ENCODE measurements at regions not wholly inside any gene's neighbourhood (a gene's known extent, or its start where the extent isn't known, plus 50 kb on each side); places are given as distances from the start of the nearest gene placed in this dataset.

DNA sequence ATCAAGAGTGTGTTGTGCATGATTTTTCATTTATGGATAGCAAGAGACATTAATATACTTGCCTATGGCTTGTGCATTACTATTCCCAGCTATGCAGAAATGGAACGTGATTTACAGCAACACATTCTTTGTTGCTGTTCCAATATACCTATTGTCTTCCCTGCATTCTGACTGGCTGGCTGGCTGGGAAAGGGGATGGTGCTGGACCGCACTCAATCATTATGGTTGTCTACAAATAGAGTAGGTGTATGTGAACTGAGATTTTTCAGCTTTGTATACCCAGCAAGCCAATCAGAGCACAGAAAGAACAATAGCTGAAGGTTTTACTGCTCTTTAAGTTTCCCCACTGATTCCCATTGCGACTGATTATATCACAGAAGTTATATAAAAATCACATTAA lies 167.5 kb downstream of the ATG4C start:
- H3F3A ChIP-seq (ENCODE audit: insufficient read depth, low read length, poor library complexity, severe bottlenecking): no peaks in the 10 kb centered on the region
- no peaks in the 10 kb centered on the region for H4K20me1 ChIP-seq (ENCODE audit: insufficient read depth)
- no peaks in the 10 kb centered on the region for H3K27me3 ChIP-seq (ENCODE audit: insufficient read depth, low read depth, low read length)
- H3K4me2 ChIP-seq (ENCODE audit: low read length): no peak overlapping the region
- no peak overlapping the region for H3K9ac ChIP-seq (ENCODE audit: low read length)
- no peaks in the 10 kb centered on the region for H3K36me3 ChIP-seq (ENCODE audit: insufficient read depth, low read length)
- no peaks in the 10 kb centered on the region for H3K79me2 ChIP-seq (replicated peaks; ENCODE audit: insufficient read depth, low read length)
- no peaks in the 10 kb centered on the region for H3K9me3 ChIP-seq (ENCODE audit: low read length)
- H3K4me3 ChIP-seq (ENCODE audit: low read length): no peak overlapping the region
- H3K9me2 ChIP-seq (ENCODE audit: insufficient read depth, low read length): no peaks in the 10 kb centered on the region
- no peak for TF ChIP-seq REST (IDR thresholded peaks at IDR 0.05; ENCODE audit: borderline replicate concordance)
- TF ChIP-seq POLR2AphosphoS5 (IDR thresholded peaks at IDR 0.05): no peak
- TF ChIP-seq SMC3 (conservative IDR thresholded peaks at IDR 0.05; ENCODE audit: poor library complexity): no peak
- no peak for TF ChIP-seq RAD21 (conservative IDR thresholded peaks at IDR 0.05)
- TF ChIP-seq, protein P1, sequence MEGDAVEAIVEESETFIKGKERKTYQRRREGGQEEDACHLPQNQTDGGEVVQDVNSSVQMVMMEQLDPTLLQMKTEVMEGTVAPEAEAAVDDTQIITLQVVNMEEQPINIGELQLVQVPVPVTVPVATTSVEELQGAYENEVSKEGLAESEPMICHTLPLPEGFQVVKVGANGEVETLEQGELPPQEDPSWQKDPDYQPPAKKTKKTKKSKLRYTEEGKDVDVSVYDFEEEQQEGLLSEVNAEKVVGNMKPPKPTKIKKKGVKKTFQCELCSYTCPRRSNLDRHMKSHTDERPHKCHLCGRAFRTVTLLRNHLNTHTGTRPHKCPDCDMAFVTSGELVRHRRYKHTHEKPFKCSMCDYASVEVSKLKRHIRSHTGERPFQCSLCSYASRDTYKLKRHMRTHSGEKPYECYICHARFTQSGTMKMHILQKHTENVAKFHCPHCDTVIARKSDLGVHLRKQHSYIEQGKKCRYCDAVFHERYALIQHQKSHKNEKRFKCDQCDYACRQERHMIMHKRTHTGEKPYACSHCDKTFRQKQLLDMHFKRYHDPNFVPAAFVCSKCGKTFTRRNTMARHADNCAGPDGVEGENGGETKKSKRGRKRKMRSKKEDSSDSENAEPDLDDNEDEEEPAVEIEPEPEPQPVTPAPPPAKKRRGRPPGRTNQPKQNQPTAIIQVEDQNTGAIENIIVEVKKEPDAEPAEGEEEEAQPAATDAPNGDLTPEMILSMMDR (IDR thresholded peaks at IDR 0.05; ENCODE audit: poor library complexity, severe bottlenecking): no peak
- H3K27ac ChIP-seq (ENCODE audit: low read length): no peak overlapping the region
- H2AFZ ChIP-seq (ENCODE audit: low read depth, low read length): no peak overlapping the region

- H4K20me1 ChIP-seq (ENCODE audit: insufficient read depth): no peaks in the 10 kb centered on the region
- no peak overlapping the region for H3K9ac ChIP-seq (ENCODE audit: low read length)
- no peak overlapping the region for H2AFZ ChIP-seq (ENCODE audit: low read depth, low read length)
- no peaks in the 10 kb centered on the region for H3K9me3 ChIP-seq (ENCODE audit: low read length)
- no peak for TF ChIP-seq EZH2 (IDR thresholded peaks at IDR 0.05; ENCODE audit: borderline replicate concordance, insufficient read depth, low read length, poor library complexity, severe bottlenecking)
- no peak for TF ChIP-seq MXI1 (conservative IDR thresholded peaks at IDR 0.05; ENCODE audit: poor library complexity, severe bottlenecking)
- TF ChIP-seq REST (IDR thresholded peaks at IDR 0.05; ENCODE audit: borderline replicate concordance): no peak
- no peak for TF ChIP-seq RAD21 (conservative IDR thresholded peaks at IDR 0.05)
- TF ChIP-seq EP300 (conservative IDR thresholded peaks at IDR 0.05; ENCODE audit: poor library complexity, severe bottlenecking): no peak
- TF ChIP-seq TAF1 (IDR thresholded peaks at IDR 0.05; ENCODE audit: low read depth): no peak
- no peak for TF ChIP-seq SMC3 (conservative IDR thresholded peaks at IDR 0.05; ENCODE audit: poor library complexity)
- TF ChIP-seq, protein P1 (IDR thresholded peaks at IDR 0.05; ENCODE audit: poor library complexity, severe bottlenecking): no peak
- TF ChIP-seq POLR2AphosphoS5 (IDR thresholded peaks at IDR 0.05): no peak
- H3K4me2 ChIP-seq (ENCODE audit: low read length): no peak overlapping the region
- no peaks in the 10 kb centered on the region for H3F3A ChIP-seq (ENCODE audit: insufficient read depth, low read length, poor library complexity, severe bottlenecking)
- no peaks in the 10 kb centered on the region for H3K36me3 ChIP-seq (ENCODE audit: insufficient read depth, low read length)
- H3K27ac ChIP-seq (ENCODE audit: low read length): no peak overlapping the region
- no peak overlapping the region for H3K4me3 ChIP-seq (ENCODE audit: low read length)
- H3K9me2 ChIP-seq (ENCODE audit: insufficient read depth, low read length): no peaks in the 10 kb centered on the region
- no peaks in the 10 kb centered on the region for H3K27me3 ChIP-seq (ENCODE audit: insufficient read depth, low read depth, low read length)
- H3K79me2 ChIP-seq (replicated peaks; ENCODE audit: insufficient read depth, low read length): no peaks in the 10 kb centered on the region
These were observed 168.7 kb downstream of the ATG4C start for GRCh38 chr1:62952596-62952995.

Measured in neural cell (in vitro differentiated cells).